SK-N-SH (cell line): ENCODE measurements at regions not wholly inside any gene's neighbourhood (a gene's known extent, or its start where the extent isn't known, plus 50 kb on each side); places are given as distances from the start of the nearest gene placed in this dataset.

ENCODE experiments used
- IRF3 ChIP-seq: fragments of 150-350 bp; IDR thresholded peaks from 2 replicates; pipeline ENCODE4 v1.6.1; 2016; ENCODE audit warnings: mild to moderate bottlenecking, low read depth, low read length
- JUND ChIP-seq: IDR thresholded peaks from 2 replicates; pipeline ENCODE4 v1.4.0; 2012
- MXI1 ChIP-seq: IDR thresholded peaks from 2 replicates; pipeline ENCODE4 v1.6.1; 2012; ENCODE audit warnings: mild to moderate bottlenecking, low read depth, low read length, improper control_type of control experiment
- POLR2AphosphoS5 ChIP-seq: IDR thresholded peaks from 2 replicates; pipeline ENCODE4 v1.6.1; 2012; ENCODE audit warnings: low read depth, low read length
- REST ChIP-seq: IDR thresholded peaks from 2 replicates; pipeline ENCODE4 v1.6.1; 2012; ENCODE audit warnings: mild to moderate bottlenecking, low read depth, low read length, moderate library complexity
- YY1 ChIP-seq: IDR thresholded peaks from 2 replicates; pipeline ENCODE4 v1.4.0; 2012; ENCODE audit warnings: low read depth, mild to moderate bottlenecking
- TF ChIP-seq, protein P1 (sequence below): fragments of 200-600 bp; sonication (generic); IDR thresholded peaks from 2 replicates; pipeline ENCODE4 v1.6.1; 2017; ENCODE audit warnings: antibody characterized with exemption, mild to moderate bottlenecking, moderate library complexity

DNA sequence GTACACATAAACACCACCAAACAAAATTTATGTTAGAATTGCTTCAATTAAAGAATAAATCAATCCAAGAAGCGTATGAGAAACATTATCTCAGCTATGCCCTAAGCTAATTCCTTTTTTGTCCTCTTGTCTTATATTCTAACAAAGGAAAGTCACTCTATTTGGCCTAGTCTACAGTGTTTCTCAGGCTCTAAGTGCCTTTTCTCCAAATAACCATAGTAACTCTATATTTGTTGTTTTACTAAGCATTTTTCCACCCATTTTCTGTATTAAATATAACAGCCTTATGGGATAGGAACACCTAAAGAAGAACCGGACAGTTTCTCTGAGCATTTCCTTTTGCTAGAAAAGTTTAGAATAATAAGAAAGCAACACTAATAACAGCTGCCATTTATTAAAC lies 120.1 kb upstream of the MTAP start:
- TF ChIP-seq MXI1 (no peak), IRF3 (no peak), JUND (no peak), POLR2AphosphoS5 (no peak), REST (no peak), YY1 (no peak)
- TF ChIP-seq, protein P1, sequence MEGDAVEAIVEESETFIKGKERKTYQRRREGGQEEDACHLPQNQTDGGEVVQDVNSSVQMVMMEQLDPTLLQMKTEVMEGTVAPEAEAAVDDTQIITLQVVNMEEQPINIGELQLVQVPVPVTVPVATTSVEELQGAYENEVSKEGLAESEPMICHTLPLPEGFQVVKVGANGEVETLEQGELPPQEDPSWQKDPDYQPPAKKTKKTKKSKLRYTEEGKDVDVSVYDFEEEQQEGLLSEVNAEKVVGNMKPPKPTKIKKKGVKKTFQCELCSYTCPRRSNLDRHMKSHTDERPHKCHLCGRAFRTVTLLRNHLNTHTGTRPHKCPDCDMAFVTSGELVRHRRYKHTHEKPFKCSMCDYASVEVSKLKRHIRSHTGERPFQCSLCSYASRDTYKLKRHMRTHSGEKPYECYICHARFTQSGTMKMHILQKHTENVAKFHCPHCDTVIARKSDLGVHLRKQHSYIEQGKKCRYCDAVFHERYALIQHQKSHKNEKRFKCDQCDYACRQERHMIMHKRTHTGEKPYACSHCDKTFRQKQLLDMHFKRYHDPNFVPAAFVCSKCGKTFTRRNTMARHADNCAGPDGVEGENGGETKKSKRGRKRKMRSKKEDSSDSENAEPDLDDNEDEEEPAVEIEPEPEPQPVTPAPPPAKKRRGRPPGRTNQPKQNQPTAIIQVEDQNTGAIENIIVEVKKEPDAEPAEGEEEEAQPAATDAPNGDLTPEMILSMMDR: no peak
